ENCODE measurements at regions not wholly inside any gene's neighbourhood (a gene's known extent, or its start where the extent isn't known, plus 50 kb on each side); places are given as distances from the start of the nearest gene placed in this dataset.
"Not testable (repeated sequence)": the region's sequence is repeated elsewhere in the genome, so short reads cannot be mapped to it uniquely, and the experiment has no call there.

DNA sequence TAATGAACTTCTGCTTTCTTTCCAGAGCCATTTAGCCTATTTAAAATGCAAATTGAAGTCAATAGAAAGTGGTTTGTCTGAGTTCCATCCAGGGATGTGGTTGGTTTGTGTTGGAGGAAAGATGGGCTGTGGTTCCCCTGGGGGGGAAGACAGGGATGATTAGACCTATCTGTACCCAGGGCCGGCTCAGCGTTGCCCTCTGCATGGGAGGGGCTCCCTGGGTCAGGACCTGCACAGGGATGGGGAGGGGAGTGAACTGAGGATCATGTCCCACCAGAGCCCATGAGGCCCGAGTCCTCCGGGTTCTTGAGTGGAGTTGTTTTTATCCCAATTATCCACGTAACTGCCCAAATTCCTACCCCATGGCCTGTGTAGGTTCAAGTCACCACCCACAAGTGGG, 76.9 kb upstream of the SFSWAP start:
- DNase-seq (ENCODE audit: low read depth, low spot score) = no peak
- in situ Hi-C loops (cut with HindIII; ENCODE audit: low pct_unique_long_range_greater_than_20kb, low sequenced_read_pairs) = no loop called here

- in situ Hi-C loops (cut with HindIII; ENCODE audit: low pct_unique_long_range_greater_than_20kb, low sequenced_read_pairs); DNase-seq (ENCODE audit: low read depth, low spot score): not testable (repeated sequence)
Observed at GRCh38 chr12:131635012-131635411, 75.9 kb upstream of the SFSWAP start.

DNA sequence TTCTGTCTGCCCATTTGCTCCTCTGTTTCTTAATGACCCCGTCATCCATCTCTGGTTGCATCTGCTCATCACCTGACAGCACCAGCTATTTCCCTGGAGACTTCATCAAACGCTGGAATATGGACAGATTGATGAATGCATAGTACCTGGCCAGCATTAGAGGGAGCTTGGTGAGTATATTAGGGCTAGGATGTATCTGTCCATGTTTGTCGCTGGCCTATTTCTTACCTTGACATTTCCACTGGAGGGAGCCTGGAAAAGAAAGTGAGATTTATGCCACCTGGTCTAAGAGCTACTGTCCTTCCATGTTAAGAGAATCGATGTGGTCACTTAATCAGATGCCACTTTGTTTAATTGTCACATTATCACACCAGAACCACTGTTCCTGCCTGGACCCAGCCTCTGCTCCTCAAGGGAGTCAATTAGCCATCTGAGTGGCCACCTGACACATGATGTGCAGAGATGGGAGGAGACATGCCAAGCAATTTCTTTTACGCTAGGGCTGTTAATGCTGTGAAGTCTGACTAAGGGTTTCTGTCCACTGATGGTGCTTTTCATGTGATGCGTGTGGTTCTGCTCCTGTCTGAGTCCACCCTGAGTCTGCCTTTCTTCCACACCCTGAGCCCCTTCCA, 75.3 kb upstream of the SFSWAP start:
- in situ Hi-C loops (cut with HindIII; ENCODE audit: low pct_unique_long_range_greater_than_20kb, low sequenced_read_pairs) = no loop called here
- DNase-seq (ENCODE audit: low read depth, low spot score) = no peak

- in situ Hi-C loops (cut with HindIII; ENCODE audit: low pct_unique_long_range_greater_than_20kb, low sequenced_read_pairs) = no loop called here
- no peak for DNase-seq (ENCODE audit: low read depth, low spot score)
Observed at GRCh38 chr12:131636266-131636665, 74.6 kb upstream of the SFSWAP start.

DNA sequence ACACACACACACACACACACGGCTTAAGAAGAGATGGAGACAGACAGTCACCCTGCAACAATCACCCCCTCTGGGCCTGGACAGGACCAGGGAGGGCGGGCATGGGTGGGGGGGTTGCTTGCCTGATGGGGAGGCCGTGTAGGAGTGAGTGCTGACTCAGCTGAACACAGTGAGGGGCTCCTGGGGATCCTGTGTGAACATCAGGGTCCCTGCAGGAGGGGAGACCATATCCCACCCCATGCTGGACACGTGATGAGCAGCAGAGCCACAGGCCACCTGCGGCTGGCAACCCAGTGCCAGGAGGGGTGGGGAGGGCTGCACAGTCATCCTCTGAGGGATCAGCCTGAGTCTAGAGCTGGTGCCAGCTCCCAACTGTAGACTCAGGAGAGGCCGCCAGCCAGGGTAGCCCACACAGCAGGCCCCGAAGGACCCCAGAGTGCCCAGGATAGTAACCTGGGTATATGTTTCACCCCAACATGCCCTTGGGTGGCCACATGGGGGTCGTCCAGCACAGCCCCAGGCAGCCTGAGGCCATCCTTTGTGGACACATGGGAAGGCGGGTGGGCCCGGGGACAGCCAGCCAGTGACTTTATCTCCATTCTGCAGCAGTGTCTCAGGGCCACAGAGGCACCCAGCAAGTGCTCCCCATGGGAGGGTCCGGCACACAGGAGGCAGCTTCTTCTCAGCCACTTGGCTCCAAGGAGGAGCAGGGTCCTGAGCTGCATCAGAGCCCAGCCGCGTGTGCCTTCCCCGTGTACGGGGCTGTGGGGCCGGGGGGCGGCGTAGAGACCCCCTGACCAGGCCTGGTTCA, 73.7 kb upstream of the SFSWAP start:
- in situ Hi-C loops (cut with HindIII; ENCODE audit: low pct_unique_long_range_greater_than_20kb, low sequenced_read_pairs) = no loop called here

GRCh38 chr12:131637986-131638385, 72.9 kb upstream of the SFSWAP start:
- no peak for DNase-seq (ENCODE audit: low read depth, low spot score)
- in situ Hi-C loops (cut with HindIII; ENCODE audit: low pct_unique_long_range_greater_than_20kb, low sequenced_read_pairs) = no loop called here

More for the DNA sequence above, 73.7 kb upstream of the SFSWAP start:
- DNase-seq (ENCODE audit: low read depth, low spot score) = no peak

DNA sequence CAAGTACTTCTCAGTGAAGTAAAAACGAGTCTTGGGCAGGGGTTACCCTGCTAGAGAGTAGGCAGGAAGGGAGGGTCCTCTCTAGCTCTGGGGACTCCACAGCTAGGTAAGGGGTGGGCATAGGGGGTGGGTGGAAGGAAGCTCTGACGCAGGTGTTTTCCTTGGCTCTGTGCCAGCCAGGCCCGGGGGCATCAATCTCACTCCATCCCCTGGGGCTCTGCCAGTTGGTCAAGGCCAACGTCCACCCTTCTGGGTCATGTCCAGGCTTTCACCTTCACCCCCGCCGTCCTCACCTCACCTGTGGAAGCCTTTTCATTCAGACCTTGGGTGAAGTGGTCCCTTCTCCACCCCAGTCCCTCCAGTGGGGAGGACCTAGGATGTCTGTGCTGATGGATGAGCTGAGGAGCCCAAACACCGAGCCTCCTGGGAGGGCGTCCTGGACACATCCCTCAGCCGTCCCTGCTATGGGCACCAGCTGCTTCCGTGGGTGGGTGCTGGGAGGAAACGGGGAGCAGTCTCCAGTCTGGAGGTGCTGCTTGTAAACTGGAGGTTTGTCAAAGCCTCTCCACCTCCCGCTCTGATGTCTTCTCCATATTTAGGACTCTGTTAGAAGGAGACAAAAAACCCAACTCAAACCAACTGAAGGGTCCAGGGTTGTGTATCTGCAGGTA, 71.5 kb upstream of the SFSWAP start:
- in situ Hi-C loops (cut with HindIII; ENCODE audit: low pct_unique_long_range_greater_than_20kb, low sequenced_read_pairs) = no loop called here
- no peak for DNase-seq (ENCODE audit: low read depth, low spot score)

- DNase-seq (ENCODE audit: low read depth, low spot score) = no peak
- in situ Hi-C loops (cut with HindIII; ENCODE audit: low pct_unique_long_range_greater_than_20kb, low sequenced_read_pairs) = no loop called here
Observed at GRCh38 chr12:131640525-131640924, 70.4 kb upstream of the SFSWAP start.

DNA sequence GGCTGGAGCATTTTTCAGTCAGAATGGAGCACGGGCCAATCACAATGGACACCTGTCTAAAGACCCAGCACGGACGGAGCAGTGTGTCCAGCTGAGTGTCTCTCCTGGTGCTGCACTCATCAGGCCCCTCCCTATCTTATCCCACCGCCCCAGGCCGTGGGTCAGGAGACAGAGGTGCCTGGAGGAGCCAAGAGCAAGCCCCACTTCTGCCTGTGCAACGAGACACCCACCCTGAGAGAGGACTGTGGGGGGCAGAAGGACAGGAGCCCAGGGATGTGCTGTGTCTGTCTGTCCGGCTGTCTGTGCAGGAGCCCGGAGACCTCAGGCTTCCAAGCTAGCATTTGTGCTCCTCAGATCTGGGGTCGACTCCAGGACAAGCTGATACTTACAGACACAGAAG, 69.6 kb upstream of the SFSWAP start:
- no peak for DNase-seq (ENCODE audit: low read depth, low spot score)
- in situ Hi-C loops (cut with HindIII; ENCODE audit: low pct_unique_long_range_greater_than_20kb, low sequenced_read_pairs) = no loop called here

GRCh38 chr12:131642101-131642540, 68.8 kb upstream of the SFSWAP start:
- DNase-seq (ENCODE audit: low read depth, low spot score) = peak; percentile 47
- in situ Hi-C loops (cut with HindIII; ENCODE audit: low pct_unique_long_range_greater_than_20kb, low sequenced_read_pairs) = no loop called here

GRCh38 chr12:131642771-131643170, 68.1 kb upstream of the SFSWAP start:
- DNase-seq (ENCODE audit: low read depth, low spot score) = no peak
- in situ Hi-C loops (cut with HindIII; ENCODE audit: low pct_unique_long_range_greater_than_20kb, low sequenced_read_pairs) = no loop called here

DNA sequence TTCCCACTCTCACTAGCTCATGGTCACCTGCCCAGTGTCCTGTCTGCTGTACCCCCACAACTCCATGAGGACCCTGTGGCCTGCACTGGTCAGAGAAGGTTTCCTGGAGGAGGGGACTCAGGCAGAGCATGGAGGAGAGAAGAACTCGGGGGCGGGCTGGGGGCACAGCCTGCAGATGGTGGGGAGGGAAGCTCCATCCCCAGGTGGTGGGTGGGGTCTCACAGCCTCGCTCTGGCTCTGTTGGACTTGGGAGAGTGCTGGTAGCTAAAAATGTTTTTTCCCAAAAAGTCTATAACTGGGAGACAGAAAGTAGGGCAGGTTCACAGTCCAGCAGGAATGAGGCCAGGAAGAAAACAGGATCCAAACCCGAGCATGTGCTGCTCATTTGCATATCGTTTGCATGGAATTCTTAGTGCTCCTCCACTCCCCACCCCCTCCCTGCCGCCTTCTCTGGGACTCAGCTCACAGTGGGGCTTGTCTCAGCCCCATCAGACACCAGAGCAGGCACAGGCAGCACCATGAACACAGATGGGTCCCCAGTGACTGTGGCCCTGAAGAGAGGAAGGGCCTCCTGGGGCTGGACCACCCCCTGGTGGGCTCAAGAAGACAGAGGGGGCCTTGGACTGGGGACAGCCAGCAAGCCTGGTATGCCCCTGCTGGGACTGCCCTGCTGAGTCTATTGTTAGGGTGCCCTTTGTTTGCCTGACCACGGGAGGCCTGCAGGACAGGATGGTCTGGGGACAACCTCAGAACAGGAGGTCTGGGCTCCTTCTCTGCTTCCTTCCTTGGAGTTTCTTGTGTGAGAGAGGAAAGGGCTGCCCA, 67.0 kb upstream of the SFSWAP start:
- in situ Hi-C loops (cut with HindIII; ENCODE audit: low pct_unique_long_range_greater_than_20kb, low sequenced_read_pairs) = no loop called here
- no peak for DNase-seq (ENCODE audit: low read depth, low spot score)

DNA sequence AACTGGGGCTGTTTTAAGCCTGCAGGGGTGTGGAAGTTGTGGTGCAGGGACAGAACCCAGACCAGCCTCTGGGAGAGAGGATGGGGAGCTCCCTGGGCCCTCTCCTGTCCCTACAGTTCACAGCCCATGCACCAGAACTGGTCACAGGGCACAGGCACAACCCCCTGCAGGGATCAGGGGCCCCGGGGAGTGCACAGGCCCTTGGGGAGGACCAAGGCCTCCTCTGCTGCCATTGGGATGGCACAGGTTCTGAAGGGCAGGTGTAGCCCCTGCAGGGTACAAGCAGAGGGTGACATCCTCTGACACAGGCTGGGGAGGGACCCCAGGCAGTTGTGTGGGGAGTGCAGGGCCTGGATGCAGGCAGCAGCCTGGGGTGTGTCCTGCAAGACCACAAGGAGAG, 66.4 kb upstream of the SFSWAP start:
- DNase-seq (ENCODE audit: low read depth, low spot score) = no peak
- in situ Hi-C loops (cut with HindIII; ENCODE audit: low pct_unique_long_range_greater_than_20kb, low sequenced_read_pairs) = no loop called here

DNA sequence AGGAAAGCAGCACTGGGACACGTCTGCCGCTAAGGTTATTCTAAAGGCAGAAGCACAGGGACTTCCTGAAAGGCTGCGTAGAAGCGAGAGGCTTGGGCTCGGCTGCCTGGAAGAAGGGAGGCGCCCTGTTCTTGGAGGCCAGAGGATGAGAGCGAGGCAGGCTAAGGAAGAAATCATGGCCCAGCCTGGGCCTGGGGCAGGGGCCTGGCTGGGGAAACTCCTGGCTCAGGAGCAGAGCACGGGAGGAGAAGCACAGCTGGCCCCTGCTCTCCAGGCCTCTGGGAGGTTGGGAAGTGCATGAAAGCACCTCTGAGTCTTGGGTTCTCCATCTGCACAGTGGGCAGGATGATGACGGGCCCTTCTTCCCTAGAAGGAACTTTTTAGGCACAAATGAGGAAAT, 66.0 kb upstream of the SFSWAP start:
- DNase-seq (ENCODE audit: low read depth, low spot score); in situ Hi-C loops (cut with HindIII; ENCODE audit: low pct_unique_long_range_greater_than_20kb, low sequenced_read_pairs): not testable (repeated sequence)

GRCh38 chr12:131645557-131645956, 65.3 kb upstream of the SFSWAP start:
- DNase-seq (ENCODE audit: low read depth, low spot score); in situ Hi-C loops (cut with HindIII; ENCODE audit: low pct_unique_long_range_greater_than_20kb, low sequenced_read_pairs): not testable (repeated sequence)

DNA sequence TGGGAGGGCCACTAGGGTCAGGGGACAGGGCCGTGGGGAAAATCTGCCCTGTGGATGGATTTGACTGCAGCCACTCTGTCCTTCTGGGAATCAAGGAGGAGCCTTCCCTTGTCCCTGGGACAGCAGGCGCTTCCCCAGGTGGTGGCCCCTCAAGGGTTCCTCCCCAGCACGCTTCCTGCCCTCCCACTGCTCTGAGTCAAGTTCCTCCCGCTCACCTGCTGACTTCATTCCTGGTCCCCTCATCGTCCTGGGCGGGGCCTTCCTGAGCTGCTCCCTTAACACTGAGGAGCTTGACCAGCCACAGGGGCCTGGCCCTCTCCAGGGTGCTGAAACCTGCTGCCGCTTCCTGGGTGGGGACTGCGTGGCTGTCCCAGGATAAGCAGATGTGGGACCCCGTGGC, 64.4 kb upstream of the SFSWAP start:
- in situ Hi-C loops (cut with HindIII; ENCODE audit: low pct_unique_long_range_greater_than_20kb, low sequenced_read_pairs); DNase-seq (ENCODE audit: low read depth, low spot score): not testable (repeated sequence)

DNA sequence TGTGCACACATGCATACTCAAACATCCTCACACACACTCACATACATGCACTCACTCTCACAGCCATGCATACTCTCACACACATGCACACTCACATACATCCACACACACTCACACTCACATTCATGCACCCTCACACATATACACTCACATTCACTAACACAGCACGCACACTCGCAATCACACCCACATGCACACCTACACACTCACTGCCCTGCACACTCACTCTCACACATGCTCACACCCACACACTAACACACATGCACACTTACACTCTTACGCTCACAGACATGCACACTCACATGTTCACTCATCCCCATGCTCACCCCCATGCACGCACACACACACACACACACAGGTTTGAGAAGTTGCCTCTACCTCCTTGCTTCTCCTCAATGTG, 63.2 kb upstream of the SFSWAP start:
- in situ Hi-C loops (cut with HindIII; ENCODE audit: low pct_unique_long_range_greater_than_20kb, low sequenced_read_pairs) = no loop called here
- DNase-seq (ENCODE audit: low read depth, low spot score) = no peak

All from SK-MEL-5 (cell line).